ENCODE measurements at regions not wholly inside any gene's neighbourhood (a gene's known extent, or its start where the extent isn't known, plus 50 kb on each side); places are given as distances from the start of the nearest gene placed in this dataset.
"Not testable (repeated sequence)": the region's sequence is repeated elsewhere in the genome, so short reads cannot be mapped to it uniquely, and the experiment has no call there.

DNA sequence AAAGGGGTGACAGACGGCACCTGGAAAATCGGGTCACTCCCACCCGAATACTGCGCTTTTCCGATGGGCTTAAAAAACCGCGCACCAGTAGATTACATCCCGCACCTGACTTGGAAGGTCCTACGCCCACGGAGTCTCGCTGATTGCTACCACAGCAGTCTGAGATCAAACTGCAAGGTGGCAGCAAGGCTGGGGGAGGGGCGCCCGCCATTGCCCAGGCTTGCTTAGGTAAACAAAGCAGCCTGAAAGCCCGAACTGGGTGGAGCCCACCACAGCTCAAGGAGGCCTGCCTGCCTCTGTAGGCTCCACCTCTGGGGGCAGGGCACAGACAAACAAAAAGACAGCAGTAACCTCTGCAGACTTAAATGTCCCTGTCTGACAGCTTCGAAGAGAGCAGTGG lies 234.2 kb upstream of the ANXA10 start:
- TF ChIP-seq, protein P1, sequence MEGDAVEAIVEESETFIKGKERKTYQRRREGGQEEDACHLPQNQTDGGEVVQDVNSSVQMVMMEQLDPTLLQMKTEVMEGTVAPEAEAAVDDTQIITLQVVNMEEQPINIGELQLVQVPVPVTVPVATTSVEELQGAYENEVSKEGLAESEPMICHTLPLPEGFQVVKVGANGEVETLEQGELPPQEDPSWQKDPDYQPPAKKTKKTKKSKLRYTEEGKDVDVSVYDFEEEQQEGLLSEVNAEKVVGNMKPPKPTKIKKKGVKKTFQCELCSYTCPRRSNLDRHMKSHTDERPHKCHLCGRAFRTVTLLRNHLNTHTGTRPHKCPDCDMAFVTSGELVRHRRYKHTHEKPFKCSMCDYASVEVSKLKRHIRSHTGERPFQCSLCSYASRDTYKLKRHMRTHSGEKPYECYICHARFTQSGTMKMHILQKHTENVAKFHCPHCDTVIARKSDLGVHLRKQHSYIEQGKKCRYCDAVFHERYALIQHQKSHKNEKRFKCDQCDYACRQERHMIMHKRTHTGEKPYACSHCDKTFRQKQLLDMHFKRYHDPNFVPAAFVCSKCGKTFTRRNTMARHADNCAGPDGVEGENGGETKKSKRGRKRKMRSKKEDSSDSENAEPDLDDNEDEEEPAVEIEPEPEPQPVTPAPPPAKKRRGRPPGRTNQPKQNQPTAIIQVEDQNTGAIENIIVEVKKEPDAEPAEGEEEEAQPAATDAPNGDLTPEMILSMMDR (IDR thresholded peaks at IDR 0.05; ENCODE audit: insufficient read depth, low read depth, low read length) = not testable (repeated sequence)
- not testable (repeated sequence) for TF ChIP-seq EZH2 (IDR thresholded peaks at IDR 0.05; ENCODE audit: insufficient read depth, low read length)

All from astrocyte (in vitro differentiated cells and primary cell).